ENCODE measurements at regions not wholly inside any gene's neighbourhood (a gene's known extent, or its start where the extent isn't known, plus 50 kb on each side); places are given as distances from the start of the nearest gene placed in this dataset.
"Not testable (repeated sequence)": the region's sequence is repeated elsewhere in the genome, so short reads cannot be mapped to it uniquely, and the experiment has no call there.

DNA sequence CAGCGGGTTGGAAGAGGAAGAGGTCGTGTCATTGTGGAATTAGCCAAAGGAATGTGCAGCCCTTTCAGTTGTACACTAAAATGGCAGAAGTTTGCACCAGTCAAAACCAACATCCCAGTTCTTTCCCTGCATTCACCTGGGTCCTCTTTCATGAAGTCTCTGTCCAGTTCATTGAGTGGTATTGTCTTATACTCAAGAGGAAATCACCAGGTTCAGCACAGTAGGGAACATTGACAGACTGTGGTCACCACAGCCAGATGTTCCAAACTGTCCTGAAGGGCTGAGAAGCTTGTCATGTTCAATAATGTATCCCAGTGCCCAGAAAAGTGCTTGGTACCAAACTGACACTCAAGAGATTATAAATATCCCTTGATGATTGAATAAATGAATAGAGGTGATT, 131.6 kb downstream of the GLUL start:
- DNase-seq = no peak

DNA sequence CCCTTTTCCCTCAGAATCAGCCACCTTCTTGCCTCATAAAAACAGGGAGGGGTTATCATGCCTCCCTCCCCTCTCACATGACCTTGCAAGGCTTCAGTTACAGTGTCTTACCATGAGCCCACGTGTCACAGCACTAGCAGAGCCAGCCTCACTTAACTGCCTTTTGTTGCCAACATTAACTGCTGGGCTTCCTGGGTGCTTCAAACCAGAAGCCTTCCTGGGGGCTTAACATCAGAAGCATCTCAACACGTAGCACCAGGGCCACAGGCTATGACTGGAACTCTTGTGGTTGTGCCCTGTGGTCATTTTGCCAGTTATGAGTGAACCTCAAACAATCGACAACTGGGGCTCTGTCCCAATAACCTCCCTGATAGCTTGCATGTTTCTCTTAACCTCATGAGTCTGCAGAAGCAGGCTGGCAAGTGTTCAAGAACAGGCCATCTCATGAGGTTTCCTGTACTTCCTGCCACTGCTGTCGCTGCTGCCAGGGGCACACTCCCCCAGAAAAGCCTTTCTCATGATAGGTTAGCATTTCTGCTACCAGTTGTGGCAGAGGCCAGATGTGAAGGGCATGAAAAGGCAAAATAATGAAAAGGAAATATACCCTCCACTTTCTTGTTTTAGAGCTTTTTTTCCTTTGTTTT, 132.2 kb downstream of the GLUL start:
- no peak for DNase-seq

DNA sequence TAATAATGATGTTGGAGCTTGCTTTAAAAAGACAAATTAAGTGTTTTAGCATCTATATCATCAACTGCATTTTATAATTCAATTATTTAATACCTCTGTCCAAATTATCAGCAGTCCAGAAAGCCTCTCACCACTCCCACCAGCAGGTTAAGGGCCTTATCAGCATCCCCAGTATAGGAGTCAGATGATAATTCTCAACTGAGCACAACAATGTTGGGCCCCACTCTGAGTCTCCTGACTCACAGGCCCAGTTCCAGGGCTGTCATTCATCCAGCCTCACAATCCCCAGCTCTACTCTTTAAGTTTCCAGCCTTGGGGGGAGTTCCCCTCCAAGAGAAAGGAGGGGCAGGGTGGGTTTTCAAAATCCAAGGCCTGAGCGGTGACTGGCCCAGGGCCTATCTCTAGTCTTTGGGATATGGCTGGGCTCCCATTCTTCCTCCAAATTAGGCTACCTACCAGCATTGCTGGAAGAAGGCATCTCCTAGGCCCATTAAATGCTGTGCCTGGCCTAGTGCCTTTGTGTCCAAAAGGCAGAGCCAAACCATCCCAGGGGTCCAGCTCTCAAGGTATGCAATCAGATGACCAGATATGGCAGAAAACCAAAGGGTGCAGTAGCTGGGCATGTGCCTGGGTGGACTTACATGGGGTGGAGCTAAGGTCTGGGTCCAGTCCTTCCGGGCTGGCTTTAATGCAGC, 134.1 kb downstream of the GLUL start:
- DNase-seq = no peak

DNA sequence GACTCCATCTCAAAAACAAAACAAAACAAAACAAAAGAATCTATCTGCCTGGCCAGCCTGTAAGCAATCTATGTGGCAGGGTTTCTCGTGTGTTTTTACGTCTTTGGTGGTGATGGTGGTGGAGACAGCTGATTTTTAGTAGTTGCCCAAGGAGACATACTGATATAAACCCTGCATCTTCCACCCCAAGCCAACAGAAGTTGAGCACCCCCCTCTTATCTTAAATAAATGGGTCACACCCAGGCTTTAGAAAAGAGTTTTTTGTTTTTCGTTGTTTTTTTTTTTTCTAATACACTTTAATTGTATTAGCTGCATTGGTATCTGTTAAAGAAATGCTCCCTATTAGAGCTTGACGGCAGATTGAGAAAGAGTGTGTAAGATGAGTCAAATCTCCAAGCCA, 134.7 kb downstream of the GLUL start:
- no peak for DNase-seq

DNA sequence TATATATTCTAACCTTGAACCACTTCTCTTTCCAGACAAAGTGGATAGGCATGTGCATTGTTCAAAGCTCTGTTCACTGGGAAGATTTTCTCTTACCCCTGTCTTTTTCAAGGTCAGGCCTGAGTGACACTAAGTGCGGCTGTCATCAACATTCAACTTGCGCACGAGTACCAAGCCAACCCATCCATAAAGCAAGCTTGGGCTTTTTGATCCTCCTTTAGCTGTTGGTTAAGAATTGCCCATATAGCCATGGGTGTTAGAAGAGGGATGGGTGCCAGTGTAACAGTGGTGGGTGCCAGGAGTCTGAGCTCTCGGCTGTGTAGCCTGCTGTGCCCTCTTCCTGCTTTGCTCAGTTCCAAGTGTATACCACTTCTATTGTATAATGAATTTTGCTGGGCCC, 136.1 kb downstream of the GLUL start:
- no peak for DNase-seq

DNA sequence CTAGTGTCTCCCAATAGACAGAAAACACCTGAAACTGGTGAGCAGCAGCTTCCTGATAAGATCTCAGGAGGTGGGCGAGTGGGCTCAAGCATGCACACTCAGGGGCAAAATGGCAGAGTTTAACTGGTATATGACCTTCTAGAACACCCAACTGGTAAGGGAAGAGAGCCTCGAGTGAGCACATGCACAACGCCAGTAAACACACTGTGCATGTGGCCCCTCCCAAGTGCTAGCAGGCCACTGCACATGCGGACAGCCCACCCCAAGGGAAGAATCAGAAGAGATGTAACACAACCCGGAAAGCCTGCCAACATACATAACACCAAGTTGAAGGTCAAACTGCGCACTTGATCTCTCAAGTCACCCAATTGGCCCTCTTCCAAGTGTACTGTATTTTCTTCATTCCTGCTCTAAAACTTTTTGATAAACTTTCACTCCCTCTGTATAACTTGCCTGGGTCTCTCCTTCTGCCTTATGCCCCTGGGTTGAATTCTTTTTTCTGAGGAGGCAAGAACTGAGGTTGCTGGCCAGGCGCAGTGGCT, 138.2 kb downstream of the GLUL start:
- no peak for DNase-seq

DNA sequence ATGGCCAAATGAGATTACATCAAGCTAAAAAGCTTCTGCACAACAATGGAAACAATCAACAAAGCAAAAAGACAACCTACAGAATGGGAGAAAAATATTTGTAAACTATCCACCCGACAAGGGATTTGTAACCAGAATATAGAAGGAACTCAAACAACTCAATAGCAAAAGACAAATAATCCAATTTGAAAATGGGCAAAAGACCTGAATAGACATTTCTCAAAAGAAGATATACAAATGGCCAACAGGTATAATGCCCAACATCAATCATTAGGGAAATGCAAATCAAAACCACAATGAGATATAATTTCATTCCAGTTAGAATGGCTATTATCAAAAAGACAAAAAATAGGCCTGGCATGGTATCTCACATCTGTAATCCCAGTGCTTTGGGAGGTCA, 140.0 kb downstream of the GLUL start:
- no peak for DNase-seq

DNA sequence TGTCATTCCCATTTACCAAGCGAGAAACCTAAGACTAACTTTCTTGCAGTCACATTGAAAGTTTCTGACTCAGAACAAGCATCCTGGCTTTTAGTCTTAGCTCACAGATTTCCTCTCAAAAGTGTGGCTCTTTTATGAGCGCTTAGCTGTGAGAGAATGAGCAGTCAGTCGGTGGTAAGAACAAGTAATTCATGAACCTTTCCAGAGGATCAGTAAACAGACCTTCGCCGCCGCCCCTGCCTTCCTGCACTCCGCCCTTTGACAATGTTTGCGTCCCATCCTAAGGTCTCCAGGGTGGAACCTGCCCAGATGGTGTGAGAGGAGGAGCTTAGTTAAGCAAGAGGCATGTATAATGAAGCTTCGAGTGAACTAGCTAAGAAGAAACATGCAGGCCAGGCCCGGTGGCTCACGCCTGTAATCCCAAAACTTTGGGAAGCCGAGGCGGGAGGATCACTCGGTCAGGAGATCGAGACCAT, 142.4 kb downstream of the GLUL start:
- no peak for DNase-seq

DNA sequence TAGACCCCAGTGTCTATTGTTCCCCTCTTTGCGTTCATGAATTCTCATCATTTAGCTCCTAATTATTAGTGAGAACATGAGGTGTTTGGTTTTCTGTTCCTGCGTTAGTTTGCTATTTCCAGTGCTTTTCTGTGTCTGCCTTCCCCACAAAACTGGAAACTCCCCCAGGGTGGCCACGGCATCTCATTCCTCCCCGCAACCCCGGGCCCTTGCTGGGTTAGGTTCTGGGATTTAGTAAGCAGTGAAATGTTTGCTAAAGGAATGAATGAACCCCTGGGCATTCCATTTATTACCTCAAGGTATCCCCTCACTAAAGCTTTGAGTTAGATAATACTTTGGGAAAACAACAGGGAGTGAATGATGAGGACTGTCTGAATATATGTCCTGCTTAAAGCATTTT, 142.9 kb downstream of the GLUL start:
- DNase-seq = no peak

DNA sequence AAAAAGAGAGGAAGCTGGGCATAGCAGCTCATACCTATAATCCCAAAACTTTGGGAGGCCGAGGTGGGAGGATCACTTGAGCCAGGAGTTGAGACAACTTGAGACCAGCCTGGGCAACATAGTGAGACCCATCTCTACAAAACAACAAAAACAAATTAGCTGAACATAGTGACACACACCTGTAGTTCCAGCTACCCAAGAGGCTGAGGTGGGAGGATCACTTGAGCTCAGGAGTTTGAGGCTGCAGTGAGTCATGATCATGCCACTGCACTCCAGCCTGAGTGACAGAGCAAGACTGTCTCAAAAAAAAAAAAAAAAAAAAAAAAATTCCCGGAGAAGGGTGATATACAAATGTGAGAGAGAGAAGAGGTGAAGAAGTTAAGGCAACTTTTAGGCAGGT, 143.8 kb downstream of the GLUL start:
- not testable (repeated sequence) for DNase-seq

DNA sequence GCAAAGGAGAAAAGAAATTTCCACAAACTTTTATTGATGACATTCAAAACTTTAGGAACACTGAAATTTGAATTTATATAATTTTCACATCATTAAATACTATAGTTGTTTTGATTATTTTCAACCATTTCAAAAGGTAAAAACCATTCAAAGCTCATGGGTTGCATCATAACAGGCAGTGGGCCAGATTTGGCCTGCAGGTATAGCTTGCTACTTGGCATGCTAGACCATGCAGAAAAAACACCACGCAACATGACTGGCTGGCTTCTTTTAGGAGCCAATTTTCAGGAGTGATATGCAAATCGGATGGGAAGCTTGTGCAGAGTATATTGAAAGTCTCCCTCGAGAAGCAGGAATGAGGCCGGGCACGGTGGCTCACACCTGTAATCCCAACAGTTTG, 144.8 kb downstream of the GLUL start:
- no peak for DNase-seq

DNA sequence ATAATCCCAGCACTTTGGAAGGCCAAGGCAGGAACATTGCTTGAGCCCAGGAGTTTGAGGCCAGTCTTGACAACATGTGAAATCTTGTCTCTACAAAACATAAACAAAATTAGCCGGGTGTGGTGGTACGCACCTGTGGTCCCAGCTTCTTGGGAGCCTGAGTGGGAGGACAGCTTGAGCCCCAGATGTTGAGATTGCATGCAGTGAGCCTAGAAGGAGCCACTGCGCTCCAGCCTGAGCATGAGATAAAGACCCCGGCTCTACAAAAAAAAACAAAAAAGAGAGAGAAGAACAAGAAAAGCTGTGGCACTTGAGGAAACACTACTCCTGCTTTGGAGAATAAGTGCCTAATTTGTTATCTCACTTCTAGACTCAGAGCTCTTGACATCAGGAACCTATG, 146.6 kb downstream of the GLUL start:
- DNase-seq = no peak

DNA sequence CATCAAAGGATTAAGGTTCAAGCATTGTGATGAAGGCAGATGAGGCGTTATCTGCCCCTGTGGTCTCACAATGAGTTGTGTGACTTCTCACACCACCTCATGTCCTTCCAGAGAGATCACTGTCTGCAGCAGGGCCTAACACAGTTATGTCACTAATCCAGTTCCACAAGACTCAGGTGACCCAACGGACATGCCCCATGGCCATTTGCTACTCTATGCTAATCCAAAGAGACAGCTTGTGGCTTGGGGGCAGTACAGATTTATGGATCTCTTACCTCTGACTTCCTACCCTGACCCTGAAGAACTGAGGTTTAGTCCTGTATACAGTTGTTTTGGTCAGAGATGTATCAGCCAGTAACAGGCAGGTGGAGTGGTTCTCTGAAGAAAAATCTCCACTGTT, 147.1 kb downstream of the GLUL start:
- DNase-seq = no peak

DNA sequence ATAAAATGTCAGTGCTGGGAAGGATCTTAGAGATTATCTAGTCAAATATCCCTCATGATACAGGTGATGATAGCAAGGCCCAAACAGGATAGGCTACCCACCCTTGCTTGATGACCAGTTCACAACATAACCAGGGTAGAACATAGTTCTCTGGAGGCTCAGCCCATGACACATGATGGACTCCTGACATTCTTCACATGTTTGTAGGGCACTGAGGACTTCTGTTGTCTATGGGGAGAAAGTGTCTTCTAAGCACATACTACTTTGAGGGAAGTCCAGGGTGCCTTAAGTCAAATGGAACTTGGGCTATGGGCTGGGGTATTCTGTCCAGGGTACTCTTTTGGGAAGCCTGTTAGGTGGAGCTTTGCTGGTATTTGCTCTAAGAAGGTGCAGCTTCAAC, 148.9 kb downstream of the GLUL start:
- no peak for DNase-seq

DNA sequence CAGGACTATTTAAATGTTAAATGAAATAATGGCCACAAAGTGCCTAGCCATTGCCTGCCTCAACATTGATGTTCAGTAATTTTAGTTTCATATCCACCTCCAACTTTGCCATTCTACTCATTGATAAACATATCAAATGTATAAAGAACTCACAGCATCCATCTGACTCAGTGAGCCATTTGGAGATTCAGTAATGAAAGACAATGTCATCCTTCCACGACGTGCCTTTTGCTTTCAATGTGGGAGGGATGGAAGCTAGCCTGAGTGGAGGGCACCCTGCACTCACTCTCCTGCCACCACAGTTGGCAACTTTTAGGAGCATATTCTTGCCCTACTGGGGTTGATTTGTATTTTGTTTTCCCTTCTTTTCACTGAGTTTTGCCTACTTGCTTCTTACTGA, 151.5 kb downstream of the GLUL start:
- DNase-seq = no peak

DNA sequence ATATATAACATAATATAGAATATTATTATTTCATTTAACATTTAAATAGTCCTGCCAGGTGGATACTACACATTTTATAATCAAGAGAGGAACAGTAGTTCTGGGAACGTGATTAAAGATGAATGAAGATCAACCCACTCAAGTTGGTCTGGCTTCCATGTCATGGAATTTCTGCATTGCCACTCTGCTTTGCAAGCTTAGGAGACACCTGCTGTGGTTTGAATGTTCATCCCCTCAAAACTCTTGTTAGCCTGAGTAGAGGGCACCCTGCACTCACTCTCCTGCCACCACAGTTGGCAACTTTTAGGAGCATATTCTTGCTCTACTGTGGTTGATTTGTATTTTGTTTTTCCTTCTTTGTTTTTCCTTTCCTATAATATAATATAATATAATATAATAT, 153.2 kb downstream of the GLUL start:
- no peak for DNase-seq

DNA sequence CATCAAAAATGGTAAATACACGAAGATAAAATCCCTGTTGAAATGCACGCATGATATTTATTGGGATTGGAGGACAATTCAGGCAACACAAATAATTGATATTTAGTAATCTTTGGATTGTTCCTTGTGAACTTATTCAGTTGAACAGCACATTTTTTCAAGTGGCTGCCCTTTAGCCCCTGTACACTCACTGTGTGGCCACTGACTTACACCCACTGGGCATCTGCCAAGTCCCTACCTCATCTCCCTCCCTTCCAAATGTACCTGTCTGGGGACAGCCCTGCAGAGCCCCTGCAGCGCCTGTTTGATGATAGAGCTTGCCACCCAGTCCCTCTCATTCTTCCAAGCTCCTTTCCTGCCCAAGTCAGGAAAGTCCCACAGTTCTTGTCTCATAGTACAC, 154.3 kb downstream of the GLUL start:
- no peak for DNase-seq

DNA sequence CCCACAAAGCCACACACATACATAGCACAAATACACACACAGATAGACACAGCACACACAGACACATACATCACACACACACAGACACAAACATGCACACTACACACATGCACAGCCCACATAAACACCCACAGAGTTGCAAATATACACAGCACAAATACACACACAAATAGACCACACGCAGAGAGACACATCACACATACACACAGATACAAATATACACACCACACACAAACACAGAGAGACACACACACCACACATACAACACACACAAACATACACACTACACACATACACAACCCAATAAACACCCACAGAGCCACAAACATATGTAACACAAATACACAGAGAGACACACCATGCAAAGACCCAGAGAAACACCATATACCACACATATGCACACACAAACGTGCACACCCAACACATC, 154.9 kb downstream of the GLUL start:
- DNase-seq = no peak

DNA sequence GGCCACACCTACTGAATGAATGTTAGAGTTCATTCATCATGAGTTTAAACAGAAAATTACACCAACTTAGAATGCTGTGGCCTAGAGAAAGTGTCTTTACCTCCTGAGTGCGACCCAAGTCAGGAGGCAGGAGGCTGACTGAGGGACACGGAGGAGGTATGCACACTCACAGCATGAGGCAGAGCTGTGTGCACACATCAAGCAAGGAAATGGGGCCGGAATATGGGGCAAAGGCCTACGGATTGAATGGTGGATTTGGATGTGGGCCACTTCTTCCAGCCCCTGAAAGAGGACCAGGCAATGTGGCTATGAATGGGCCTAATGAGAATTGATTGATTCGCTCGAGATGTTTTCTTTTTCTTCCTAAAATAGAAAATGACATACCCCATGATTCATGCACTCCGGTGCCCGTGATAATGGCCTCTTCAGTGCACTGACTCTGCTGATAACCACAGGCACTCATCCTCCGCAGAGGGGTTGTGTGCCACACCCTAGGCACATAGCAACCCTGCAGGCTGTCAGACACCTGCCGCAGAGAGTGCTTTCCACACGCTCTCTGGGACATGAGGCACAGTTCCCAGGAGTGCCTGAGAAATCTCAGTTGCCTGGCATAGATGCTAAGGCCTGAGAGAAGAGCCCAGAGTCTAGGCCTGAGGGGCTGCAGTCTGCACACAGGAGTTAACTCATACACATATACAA, 155.5 kb downstream of the GLUL start:
- no peak for DNase-seq

DNA sequence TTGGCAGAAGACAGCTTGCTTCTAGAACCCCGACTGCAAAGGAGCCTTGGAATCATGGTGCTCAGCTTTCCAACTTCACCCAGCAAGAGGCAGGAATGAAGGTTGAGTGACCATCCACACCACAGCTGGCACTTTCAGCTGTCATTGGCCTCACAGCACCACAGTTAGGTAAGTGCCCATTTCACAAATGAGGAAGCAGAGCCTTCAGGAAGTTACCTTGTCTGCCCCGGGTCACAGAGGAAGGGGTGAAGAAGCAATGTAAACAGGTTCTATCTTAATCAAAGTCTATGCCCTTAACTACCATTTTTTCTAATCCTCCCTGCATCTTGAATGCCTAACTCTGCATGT, 156.0 kb downstream of the GLUL start:
- DNase-seq = no peak

DNA sequence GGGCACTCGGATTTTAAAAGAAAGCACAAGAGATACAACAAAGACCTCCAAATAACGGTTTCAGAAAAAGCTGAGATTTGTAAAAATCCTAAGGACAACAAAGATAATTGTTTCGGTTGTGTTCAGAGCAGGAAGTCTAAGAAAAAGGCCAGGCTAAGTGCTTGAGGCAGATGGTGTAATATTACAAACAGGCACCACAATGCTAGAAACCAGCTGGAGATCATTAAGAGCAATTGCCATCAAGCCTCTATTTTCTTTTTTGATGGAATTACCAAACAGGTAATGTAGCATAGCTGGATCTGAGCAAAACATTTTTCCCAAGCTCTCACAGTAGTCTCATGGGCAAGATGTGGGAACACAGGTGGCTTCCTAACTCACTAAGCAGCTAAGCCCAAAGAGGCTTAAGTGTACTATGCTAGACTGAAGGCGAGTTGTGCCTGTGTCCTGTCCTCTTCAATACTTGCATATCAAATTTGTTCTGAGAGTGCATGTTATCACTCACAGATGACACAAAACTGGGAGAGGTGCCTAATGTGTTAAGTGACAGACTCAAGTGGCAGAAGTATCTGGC, 161.6 kb downstream of the GLUL start:
- DNase-seq = no peak

DNA sequence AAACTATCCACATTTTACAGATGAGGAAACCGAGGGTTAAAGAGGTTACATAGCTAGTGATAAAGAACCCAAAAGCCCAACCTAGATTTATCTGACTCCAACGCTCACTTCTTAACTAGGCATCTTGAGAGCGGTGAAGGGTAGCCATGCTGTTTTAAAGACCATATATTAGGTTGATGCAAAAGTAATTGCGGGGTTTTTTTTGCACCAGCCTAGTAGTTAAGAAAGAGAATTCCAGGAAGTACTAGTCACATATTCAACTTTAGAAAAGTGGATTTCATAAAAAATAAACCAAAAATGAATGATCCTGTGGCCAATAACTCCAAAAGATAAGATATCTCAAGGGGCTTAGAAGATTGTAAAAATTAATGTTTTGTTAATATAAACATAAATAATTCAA, 162.1 kb downstream of the GLUL start:
- DNase-seq = no peak

DNA sequence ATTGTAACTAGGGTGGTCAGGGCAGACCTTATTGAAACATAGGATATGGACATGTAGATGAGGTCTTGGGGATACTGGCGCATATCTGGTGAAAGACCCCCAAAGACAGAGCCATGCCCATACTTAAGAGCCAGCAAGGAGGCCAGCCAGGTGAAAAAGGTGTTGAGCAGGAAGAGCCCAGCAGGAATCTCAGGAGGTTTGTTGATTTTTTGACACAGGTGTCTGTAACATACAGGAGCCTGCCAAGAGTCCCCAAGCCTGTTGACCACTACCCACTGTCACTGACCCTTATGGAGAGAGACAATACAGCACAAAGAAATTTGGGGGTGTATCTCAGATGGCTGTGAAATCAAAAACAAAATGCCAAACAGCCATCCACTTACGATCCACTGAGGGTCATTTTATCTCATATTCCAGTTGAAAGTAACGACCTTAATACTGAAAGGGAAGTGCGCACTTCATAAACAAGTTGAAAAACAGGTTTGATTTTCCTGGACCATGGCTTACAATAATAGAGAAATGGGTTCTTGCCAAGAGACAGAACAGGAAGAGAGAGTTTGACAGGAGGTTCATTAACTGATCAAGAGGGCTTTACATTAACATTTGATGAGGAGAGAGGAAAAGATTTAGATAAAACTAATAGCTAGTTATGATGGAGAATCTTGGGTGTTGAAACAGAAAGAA, 163.6 kb downstream of the GLUL start:
- no peak for DNase-seq
